ENCODE measurements at regions not wholly inside any gene's neighbourhood (a gene's known extent, or its start where the extent isn't known, plus 50 kb on each side); places are given as distances from the start of the nearest gene placed in this dataset.

- TF ChIP-seq CTCF (conservative IDR thresholded peaks at IDR 0.05 in 1 of 2, IDR thresholded peaks at IDR 0.05 in 1 of 2; ENCODE audit: low read depth in 1 of 2, low read length in 2 of 2) (no peak), EZH2 (IDR thresholded peaks at IDR 0.05; ENCODE audit: low read length, missing control alignments) (no peak)
These were observed 183.9 kb upstream of the BMP4 start for GRCh38 chr14:54140551-54140950.
